ENCODE measurements at regions not wholly inside any gene's neighbourhood (a gene's known extent, or its start where the extent isn't known, plus 50 kb on each side); places are given as distances from the start of the nearest gene placed in this dataset.
A peak's percentile ranks its signal among the peaks of the same experiment; 100 is the strongest.

DNA sequence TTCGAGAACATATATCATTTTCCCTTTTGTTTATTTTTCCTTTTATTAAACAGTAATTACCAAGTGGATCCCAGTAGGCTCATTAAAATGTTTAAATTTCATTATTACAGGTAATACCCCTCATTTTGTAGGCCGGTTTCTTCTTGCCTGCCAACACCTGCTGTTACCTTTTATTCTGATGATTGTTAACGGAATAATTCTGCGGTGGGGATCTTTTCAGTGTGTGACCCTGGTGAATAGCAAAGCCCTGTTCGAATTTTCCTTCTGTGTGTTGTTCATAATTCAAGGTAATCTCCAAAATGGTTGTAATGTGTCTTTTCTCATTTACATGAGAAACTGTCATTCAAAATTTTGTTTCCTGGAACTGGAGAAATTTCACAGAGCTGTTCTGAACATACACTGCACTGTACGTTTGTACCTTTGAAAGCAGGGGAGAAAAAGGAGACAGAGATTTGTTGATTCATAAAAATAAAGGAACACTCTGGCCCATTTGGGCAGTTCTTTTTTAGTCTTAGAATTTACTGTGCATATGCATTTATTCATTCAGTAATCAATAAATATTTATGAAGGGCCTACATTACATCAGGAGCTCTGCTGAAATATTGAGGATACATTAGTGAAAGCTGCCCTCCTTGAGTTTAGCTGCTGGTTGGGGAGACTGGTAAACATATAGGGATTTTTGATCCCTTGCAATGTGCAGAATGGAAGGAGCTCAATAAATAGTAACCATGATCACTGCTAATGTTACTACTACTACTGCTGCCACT lies 502.0 kb downstream of the QKI start:
- Histone ChIP-seq H3K9ac (ENCODE audit: low read depth, low read length) (no peak overlapping the region), H3K9me3 (ENCODE audit: control insufficient read depth, insufficient read depth, low read length) (no peaks in the 10 kb centered on the region), H3K27ac (ENCODE audit: low read depth, low read length) (no peak overlapping the region), H3K27me3 (ENCODE audit: control insufficient read depth, insufficient read depth, low read length) (no peaks in the 10 kb centered on the region), H3K4me1 (ENCODE audit: control insufficient read depth, insufficient read depth, low read length) (no peaks in the 10 kb centered on the region), H3K36me3 (ENCODE audit: control insufficient read depth, insufficient read depth, low read length) (no peaks in the 10 kb centered on the region), H3K4me3 (ENCODE audit: low read depth, low read length) (no peak overlapping the region)

DNA sequence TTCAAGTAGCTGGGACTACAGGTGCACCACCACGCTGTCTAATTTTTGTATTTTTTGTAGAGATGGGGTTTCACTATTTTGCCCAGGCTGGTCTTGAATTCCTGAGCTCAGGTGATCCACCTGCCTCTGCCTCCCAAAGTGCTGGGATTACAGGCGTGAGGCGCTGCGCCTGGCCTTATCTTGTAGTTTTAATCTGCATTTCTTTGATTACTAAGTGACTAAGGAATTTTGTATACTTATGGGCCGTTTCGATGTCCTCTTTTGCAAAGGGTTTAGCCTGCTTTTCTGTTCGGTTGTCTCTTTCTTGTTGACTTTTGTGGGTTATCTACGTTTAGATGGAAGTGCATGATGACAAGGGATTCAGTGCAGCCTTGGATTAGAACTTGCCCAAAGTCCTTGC lies 500.6 kb downstream of the QKI start:
- Histone ChIP-seq H3K4me1 (ENCODE audit: control insufficient read depth, insufficient read depth, low read length) (no peaks in the 10 kb centered on the region), H3K27ac (ENCODE audit: low read depth, low read length) (no peak overlapping the region), H3K36me3 (ENCODE audit: control insufficient read depth, insufficient read depth, low read length) (no peaks in the 10 kb centered on the region), H3K27me3 (ENCODE audit: control insufficient read depth, insufficient read depth, low read length) (no peaks in the 10 kb centered on the region), H3K9ac (ENCODE audit: low read depth, low read length) (no peak overlapping the region), H3K9me3 (ENCODE audit: control insufficient read depth, insufficient read depth, low read length) (no peaks in the 10 kb centered on the region), H3K4me3 (ENCODE audit: low read depth, low read length) (no peak overlapping the region)

DNA sequence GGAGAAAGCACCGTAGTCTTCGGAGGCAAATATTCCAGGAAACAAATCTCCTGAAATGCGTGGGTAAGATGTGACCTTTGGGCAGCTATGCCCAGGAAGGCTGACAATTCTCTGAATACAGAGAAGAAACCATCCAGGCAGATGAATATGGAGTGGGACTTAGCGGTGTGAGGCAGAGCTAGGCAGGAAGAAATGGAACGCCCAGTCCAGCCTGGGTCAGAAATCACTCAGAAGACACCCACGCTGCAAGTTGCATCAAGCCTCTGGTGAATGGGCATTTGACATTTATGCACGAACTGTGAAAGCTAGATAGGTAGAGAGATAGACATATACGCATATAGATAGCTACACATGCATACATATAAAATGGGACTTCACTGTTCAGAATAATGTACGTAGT lies 498.5 kb downstream of the QKI start:
- no peaks in the 10 kb centered on the region for H3K9me3 ChIP-seq (ENCODE audit: control insufficient read depth, insufficient read depth, low read length)

DNA sequence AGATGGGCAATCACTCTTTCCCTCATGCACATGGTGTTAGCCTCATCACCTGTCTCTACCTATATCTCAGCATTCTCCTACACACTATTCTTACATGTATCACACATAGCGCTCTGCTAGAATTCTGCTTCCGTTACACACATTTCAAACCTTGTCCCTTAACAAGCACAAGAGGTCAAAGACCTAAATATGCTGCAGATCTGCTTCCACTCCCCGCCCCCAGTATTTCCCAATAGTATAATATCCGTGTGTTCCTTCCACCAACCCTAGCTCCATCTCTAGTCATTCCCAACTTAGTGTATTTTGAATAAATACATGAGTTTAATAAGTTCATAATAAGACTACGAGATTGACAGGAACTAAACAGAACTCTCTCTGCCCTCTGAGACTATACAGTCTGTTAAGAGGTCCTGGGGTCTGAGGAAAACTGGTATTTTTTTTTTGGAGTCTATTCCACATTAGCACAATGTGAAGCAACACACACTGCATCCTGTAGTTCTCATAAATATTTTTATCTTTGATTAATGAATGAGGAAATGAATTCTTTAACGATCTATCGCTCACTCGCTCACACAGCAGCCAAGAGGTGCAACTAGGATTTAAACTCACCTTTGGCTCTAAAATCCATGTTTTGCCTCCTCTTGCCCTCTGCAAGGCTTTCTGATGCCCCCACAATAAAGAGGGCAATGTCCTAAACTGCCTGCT lies 491.6 kb downstream of the QKI start:
- H3K27me3 ChIP-seq (ENCODE audit: control insufficient read depth, insufficient read depth, low read length): no peaks in the 10 kb centered on the region
- no peak overlapping the region for H3K4me3 ChIP-seq (ENCODE audit: low read depth, low read length)
- H3K9me3 ChIP-seq (ENCODE audit: control insufficient read depth, insufficient read depth, low read length): no peaks in the 10 kb centered on the region
- H3K4me1 ChIP-seq (ENCODE audit: control insufficient read depth, insufficient read depth, low read length): no peaks in the 10 kb centered on the region
- no peak overlapping the region for H3K9ac ChIP-seq (ENCODE audit: low read depth, low read length)
- no peak overlapping the region for H3K27ac ChIP-seq (ENCODE audit: low read depth, low read length)
- no peaks in the 10 kb centered on the region for H3K36me3 ChIP-seq (ENCODE audit: control insufficient read depth, insufficient read depth, low read length)

More for the DNA sequence above, 498.5 kb downstream of the QKI start:
- H3K4me3 ChIP-seq (ENCODE audit: low read depth, low read length): no peak overlapping the region
- no peak overlapping the region for H3K9ac ChIP-seq (ENCODE audit: low read depth, low read length)
- H3K36me3 ChIP-seq (ENCODE audit: control insufficient read depth, insufficient read depth, low read length): no peaks in the 10 kb centered on the region
- H3K27ac ChIP-seq (ENCODE audit: low read depth, low read length): no peak overlapping the region
- H3K4me1 ChIP-seq (ENCODE audit: control insufficient read depth, insufficient read depth, low read length): no peaks in the 10 kb centered on the region
- H3K27me3 ChIP-seq (ENCODE audit: control insufficient read depth, insufficient read depth, low read length): no peaks in the 10 kb centered on the region

DNA sequence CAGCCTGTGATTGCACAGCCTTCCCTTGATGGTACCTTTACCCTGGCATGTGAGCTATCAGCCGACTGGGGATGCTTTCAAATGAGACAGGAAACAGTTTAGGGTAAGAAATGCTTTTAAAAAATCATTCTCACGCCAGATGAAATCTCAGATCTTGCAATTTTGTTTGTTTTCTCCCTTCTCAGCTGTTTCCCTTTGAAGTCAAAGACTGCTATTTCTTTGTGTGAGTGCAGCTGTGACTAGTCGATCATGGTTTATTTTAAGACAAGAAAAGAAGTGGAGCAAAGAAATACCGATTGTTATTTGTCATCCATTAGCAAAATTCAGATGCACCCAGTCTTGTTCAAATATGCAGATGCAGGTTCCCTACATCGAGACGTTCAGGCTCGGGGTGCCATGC lies 489.7 kb downstream of the QKI start:
- H3K9me3 ChIP-seq (ENCODE audit: control insufficient read depth, insufficient read depth, low read length): no peaks in the 10 kb centered on the region
- H3K27me3 ChIP-seq (ENCODE audit: control insufficient read depth, insufficient read depth, low read length): no peaks in the 10 kb centered on the region
- peaks cover 7% of the 10 kb centered on the region; the same call in 1 of the 2 replicates for H3K4me1 ChIP-seq (ENCODE audit: control insufficient read depth, insufficient read depth, low read length)
- no peak overlapping the region for H3K9ac ChIP-seq (ENCODE audit: low read depth, low read length)
- no peaks in the 10 kb centered on the region for H3K36me3 ChIP-seq (ENCODE audit: control insufficient read depth, insufficient read depth, low read length)
- H3K4me3 ChIP-seq (ENCODE audit: low read depth, low read length): no peak overlapping the region
- no peak overlapping the region for H3K27ac ChIP-seq (ENCODE audit: low read depth, low read length)

DNA sequence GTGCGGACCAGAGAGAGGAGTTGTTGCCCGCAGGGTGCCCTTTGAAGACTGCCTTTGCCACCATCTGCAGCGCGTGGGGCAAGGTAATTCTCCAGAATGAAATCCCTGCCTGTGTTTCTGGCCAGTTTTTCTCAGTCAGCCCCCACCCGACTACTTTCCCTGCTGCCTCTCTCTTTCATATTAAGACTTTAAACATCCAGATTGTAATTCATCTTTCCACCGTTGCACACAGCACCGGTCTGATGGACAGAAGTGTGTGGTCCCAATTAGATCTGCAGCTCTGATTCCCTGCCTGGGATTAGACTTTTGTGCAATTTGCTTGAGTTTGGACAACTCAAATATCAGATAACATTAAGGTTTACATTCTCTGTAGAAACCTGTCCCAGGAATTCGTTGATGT lies 489.0 kb downstream of the QKI start:
- H3K9ac ChIP-seq (ENCODE audit: low read depth, low read length): no peak overlapping the region
- no peaks in the 10 kb centered on the region for H3K9me3 ChIP-seq (ENCODE audit: control insufficient read depth, insufficient read depth, low read length)
- no peak overlapping the region for H3K4me3 ChIP-seq (ENCODE audit: low read depth, low read length)
- no peaks in the 10 kb centered on the region for H3K36me3 ChIP-seq (ENCODE audit: control insufficient read depth, insufficient read depth, low read length)
- no peaks in the 10 kb centered on the region for H3K27me3 ChIP-seq (ENCODE audit: control insufficient read depth, insufficient read depth, low read length)
- H3K27ac ChIP-seq (ENCODE audit: low read depth, low read length): no peak overlapping the region
- H3K4me1 ChIP-seq (ENCODE audit: control insufficient read depth, insufficient read depth, low read length): peaks cover 7% of the 10 kb centered on the region; the same call in 1 of the 2 replicates

DNA sequence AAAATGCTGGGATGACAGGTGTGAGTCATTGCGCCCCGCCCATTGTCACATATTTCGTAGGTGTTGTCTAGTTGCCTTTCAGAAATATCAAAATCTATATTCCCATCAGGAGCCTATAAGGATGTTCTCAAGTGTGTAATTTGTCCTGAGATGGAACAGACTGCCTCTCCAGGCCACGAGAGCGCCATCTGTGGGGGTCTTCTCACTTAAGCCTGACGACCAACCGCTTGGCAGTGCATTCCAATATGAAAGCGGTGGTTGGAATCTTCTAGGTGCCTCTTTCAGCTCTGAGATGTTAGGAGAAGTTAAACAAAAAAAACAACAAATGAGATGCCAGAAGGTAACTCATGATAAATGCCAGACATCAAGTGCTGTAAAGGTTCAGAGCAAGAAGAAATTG lies 488.5 kb downstream of the QKI start:
- H3K4me1 ChIP-seq (ENCODE audit: control insufficient read depth, insufficient read depth, low read length): peaks cover 7% of the 10 kb centered on the region; the same call in 1 of the 2 replicates
- no peak overlapping the region for H3K27ac ChIP-seq (ENCODE audit: low read depth, low read length)
- H3K36me3 ChIP-seq (ENCODE audit: control insufficient read depth, insufficient read depth, low read length): no peaks in the 10 kb centered on the region
- H3K9me3 ChIP-seq (ENCODE audit: control insufficient read depth, insufficient read depth, low read length): no peaks in the 10 kb centered on the region
- H3K27me3 ChIP-seq (ENCODE audit: control insufficient read depth, insufficient read depth, low read length): no peaks in the 10 kb centered on the region
- no peak overlapping the region for H3K4me3 ChIP-seq (ENCODE audit: low read depth, low read length)
- H3K9ac ChIP-seq (ENCODE audit: low read depth, low read length): no peak overlapping the region

DNA sequence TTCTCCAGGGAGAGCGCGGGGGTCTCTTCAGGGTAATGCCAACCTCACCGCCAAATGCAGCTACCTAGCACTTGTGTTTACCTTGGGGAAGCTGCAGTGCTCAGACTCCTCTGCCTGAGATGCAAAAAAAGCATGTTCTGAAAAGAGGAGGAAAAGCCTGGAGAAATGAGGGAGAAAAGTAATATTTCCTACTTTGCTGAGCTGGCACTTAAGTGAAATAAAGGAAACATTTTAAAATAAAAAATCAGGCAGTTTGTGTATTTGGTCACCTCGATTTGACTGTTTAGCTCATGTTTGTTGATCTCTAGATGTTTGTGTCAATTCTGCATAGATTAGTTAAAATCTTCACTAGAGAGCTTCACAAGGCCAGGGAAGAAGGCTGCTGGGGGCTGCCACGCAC lies 487.2 kb downstream of the QKI start:
- H3K27me3 ChIP-seq (ENCODE audit: control insufficient read depth, insufficient read depth, low read length): no peaks in the 10 kb centered on the region
- peaks cover 14% of the 10 kb centered on the region for H3K4me1 ChIP-seq (ENCODE audit: control insufficient read depth, insufficient read depth, low read length)
- H3K4me3 ChIP-seq (ENCODE audit: low read depth, low read length): no peak overlapping the region
- H3K9me3 ChIP-seq (ENCODE audit: control insufficient read depth, insufficient read depth, low read length): no peaks in the 10 kb centered on the region
- no peaks in the 10 kb centered on the region for H3K36me3 ChIP-seq (ENCODE audit: control insufficient read depth, insufficient read depth, low read length)
- no peak overlapping the region for H3K9ac ChIP-seq (ENCODE audit: low read depth, low read length)
- H3K27ac ChIP-seq (ENCODE audit: low read depth, low read length): no peak overlapping the region

DNA sequence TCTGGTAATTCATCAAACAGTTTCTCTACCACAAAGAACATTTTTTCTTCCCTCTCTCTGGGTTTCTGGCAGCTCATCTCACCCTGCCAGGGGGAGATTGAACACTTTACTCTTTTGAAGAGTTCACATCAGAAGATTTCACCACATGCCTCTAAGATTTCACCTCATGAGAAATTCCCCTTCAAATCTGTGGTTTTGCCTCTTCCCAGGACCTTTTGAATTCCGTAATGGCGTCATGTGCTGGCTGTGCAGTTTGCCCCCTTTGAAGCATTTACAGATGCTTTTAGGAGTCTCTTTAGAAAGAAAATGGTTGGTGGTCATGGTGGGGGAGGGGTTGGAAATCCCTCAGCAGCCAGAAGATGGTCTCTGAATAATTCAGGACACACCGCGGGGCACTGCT lies 486.1 kb downstream of the QKI start:
- no peaks in the 10 kb centered on the region for H3K27me3 ChIP-seq (ENCODE audit: control insufficient read depth, insufficient read depth, low read length)
- H3K4me3 ChIP-seq (ENCODE audit: low read depth, low read length): no peak overlapping the region
- no peak overlapping the region for H3K9ac ChIP-seq (ENCODE audit: low read depth, low read length)

DNA sequence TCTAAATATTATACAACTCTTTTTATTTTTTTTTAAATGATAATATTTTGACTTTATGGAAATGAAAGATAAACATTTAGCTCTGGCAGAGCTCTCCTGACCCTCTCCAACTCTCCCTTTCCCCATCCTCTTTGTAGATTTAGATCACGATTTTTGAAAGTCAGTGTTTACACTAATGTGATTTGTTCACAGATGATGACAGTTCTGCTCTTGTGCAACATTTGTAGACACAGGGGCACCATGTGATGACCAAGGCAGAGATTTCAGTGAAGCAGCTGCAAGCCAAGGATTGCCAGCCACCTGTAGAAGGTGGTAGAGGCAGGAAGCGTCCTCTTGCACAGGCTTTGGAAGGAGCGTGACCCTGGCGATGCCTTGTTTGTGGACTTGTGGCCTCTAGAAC lies 483.2 kb downstream of the QKI start:
- Histone ChIP-seq H3K27ac (ENCODE audit: low read depth, low read length) (no peak overlapping the region), H3K9ac (ENCODE audit: low read depth, low read length) (no peak overlapping the region), H3K27me3 (ENCODE audit: control insufficient read depth, insufficient read depth, low read length) (no peaks in the 10 kb centered on the region), H3K9me3 (ENCODE audit: control insufficient read depth, insufficient read depth, low read length) (no peaks in the 10 kb centered on the region), H3K4me1 (ENCODE audit: control insufficient read depth, insufficient read depth, low read length) (peaks cover 15% of the 10 kb centered on the region), H3K36me3 (ENCODE audit: control insufficient read depth, insufficient read depth, low read length) (no peaks in the 10 kb centered on the region), H3K4me3 (ENCODE audit: low read depth, low read length) (no peak overlapping the region)

More for the DNA sequence above, 486.1 kb downstream of the QKI start:
- Histone ChIP-seq H3K9me3 (ENCODE audit: control insufficient read depth, insufficient read depth, low read length) (no peaks in the 10 kb centered on the region), H3K27ac (ENCODE audit: low read depth, low read length) (no peak overlapping the region), H3K36me3 (ENCODE audit: control insufficient read depth, insufficient read depth, low read length) (no peaks in the 10 kb centered on the region), H3K4me1 (ENCODE audit: control insufficient read depth, insufficient read depth, low read length) (peaks cover 15% of the 10 kb centered on the region)

DNA sequence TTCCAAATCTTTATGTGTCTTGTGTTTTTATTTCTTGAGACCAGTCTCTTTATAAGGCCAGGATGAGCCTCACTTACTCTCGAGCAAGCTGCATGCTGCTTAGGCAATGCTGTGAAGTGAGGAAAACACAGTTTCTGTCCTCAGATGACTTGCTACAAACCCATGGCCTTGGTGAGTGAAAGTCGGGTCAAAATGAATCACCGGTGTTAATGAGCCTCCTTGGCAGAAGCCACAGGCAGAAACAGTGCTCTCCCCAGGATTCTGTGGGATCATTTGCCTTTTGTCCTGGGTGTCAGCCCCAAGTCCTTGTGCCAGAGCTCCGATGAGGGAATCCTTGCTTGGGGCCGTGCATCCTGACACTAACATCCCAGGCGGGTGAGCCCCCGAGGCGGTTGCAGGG lies 482.5 kb downstream of the QKI start:
- H3K4me1 ChIP-seq (ENCODE audit: control insufficient read depth, insufficient read depth, low read length): peaks cover 15% of the 10 kb centered on the region
- no peak overlapping the region for H3K9ac ChIP-seq (ENCODE audit: low read depth, low read length)
- no peaks in the 10 kb centered on the region for H3K27me3 ChIP-seq (ENCODE audit: control insufficient read depth, insufficient read depth, low read length)
- H3K9me3 ChIP-seq (ENCODE audit: control insufficient read depth, insufficient read depth, low read length): no peaks in the 10 kb centered on the region
- peak overlapping the region; percentile 50 for H3K27ac ChIP-seq (ENCODE audit: low read depth, low read length)
- H3K36me3 ChIP-seq (ENCODE audit: control insufficient read depth, insufficient read depth, low read length): no peaks in the 10 kb centered on the region
- H3K4me3 ChIP-seq (ENCODE audit: low read depth, low read length): no peak overlapping the region

All from HUES48 (cell line).